ENCODE measurements at regions not wholly inside any gene's neighbourhood (a gene's known extent, or its start where the extent isn't known, plus 50 kb on each side); places are given as distances from the start of the nearest gene placed in this dataset.
A peak's percentile ranks its signal among the peaks of the same experiment; 100 is the strongest.
"Not testable (repeated sequence)": the region's sequence is repeated elsewhere in the genome, so short reads cannot be mapped to it uniquely, and the experiment has no call there.

DNA sequence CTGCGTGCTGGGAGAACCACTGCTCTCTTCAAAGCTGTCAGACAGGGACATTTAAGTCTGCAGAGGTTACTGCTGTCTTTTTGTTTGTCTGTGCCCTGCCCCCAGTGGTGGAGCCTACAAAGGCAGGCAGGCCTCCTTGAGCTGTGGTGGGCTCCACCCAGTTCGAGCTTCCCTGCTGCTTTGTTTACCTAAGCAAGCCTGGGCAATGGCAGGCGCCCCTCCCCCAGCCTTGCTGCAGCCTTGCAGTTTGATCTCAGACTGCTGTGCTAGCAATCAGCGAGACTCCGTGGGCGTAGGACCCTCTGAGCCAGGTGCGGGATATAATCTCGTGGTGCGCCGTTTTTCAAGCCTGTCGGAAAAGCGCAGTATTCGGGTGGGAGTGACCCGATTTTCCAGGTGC lies 837.0 kb downstream of the EPHA3 start:
- H3K27ac ChIP-seq; H3K27me3 ChIP-seq; DNase-seq (ENCODE audit: low spot score): not testable (repeated sequence)

DNA sequence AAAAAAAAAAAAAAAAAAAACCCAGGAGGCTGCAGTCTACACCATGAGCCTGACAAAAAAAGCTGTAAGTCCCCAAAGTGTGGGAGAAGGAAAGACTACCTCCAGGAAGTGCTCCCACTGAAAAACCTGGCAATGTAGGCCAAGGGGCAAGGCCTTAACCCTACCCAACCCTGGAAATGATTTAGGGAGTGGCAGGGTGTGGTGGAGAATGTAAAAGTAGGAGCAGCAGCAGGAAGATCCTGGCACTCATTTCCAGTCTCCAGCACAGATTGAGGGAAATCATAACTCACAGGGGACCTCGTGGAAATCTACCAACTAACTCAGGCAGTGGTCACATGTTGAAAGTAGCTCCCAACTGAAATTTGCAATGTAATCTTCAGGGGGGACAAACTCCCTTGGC lies 839.5 kb downstream of the EPHA3 start:
- Mint-ChIP-seq H3K4me1 (peaks cover 5% of the 10 kb centered on the region), H3K4me3 (no peak overlapping the region), H3K27ac (no peak overlapping the region), H3K36me3 (peaks cover 5% of the 10 kb centered on the region), H3K27me3 (ENCODE audit: insufficient read depth, low read depth) (peaks cover 7% of the 10 kb centered on the region), H3K9me3 (peaks cover 17% of the 10 kb centered on the region)
- no peaks in the 10 kb centered on the region for H3K27me3 ChIP-seq
- H3K4me2 ChIP-seq: no peak overlapping the region
- TF ChIP-seq, protein P1, sequence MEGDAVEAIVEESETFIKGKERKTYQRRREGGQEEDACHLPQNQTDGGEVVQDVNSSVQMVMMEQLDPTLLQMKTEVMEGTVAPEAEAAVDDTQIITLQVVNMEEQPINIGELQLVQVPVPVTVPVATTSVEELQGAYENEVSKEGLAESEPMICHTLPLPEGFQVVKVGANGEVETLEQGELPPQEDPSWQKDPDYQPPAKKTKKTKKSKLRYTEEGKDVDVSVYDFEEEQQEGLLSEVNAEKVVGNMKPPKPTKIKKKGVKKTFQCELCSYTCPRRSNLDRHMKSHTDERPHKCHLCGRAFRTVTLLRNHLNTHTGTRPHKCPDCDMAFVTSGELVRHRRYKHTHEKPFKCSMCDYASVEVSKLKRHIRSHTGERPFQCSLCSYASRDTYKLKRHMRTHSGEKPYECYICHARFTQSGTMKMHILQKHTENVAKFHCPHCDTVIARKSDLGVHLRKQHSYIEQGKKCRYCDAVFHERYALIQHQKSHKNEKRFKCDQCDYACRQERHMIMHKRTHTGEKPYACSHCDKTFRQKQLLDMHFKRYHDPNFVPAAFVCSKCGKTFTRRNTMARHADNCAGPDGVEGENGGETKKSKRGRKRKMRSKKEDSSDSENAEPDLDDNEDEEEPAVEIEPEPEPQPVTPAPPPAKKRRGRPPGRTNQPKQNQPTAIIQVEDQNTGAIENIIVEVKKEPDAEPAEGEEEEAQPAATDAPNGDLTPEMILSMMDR (IDR thresholded peaks at IDR 0.05): no peak
- no peak for TF ChIP-seq EZH2phosphoT487 (IDR thresholded peaks at IDR 0.05)
- TF ChIP-seq EZH2 (IDR thresholded peaks at IDR 0.05): no peak
- H3K4me3 ChIP-seq: no peak overlapping the region
- no peak overlapping the region for H3K9ac ChIP-seq
- H3K9me3 ChIP-seq (ENCODE audit: low read depth): no peaks in the 10 kb centered on the region
- H3K79me2 ChIP-seq (ENCODE audit: low read depth): no peaks in the 10 kb centered on the region
- peaks cover 4% of the 10 kb centered on the region for H3F3A ChIP-seq (ENCODE audit: low read depth)
- H3K4me1 ChIP-seq: peaks cover 3% of the 10 kb centered on the region
- H2AFZ ChIP-seq (replicated peaks): no peak overlapping the region
- DNase-seq (ENCODE audit: low spot score): no peak
- H4K20me1 ChIP-seq (ENCODE audit: low read depth): no peaks in the 10 kb centered on the region
- no peaks in the 10 kb centered on the region for H3K36me3 ChIP-seq
- H3K27ac ChIP-seq: no peak overlapping the region

More for the DNA sequence above, 837.0 kb downstream of the EPHA3 start:
- not testable (repeated sequence) for H3K4me1 ChIP-seq; H3K9me3 ChIP-seq (ENCODE audit: low read depth); H3F3A ChIP-seq (ENCODE audit: low read depth); H3K4me1 Mint-ChIP-seq; H3K36me3 Mint-ChIP-seq; H3K4me3 ChIP-seq; H3K9ac ChIP-seq; H3K4me2 ChIP-seq; H3K36me3 ChIP-seq; H4K20me1 ChIP-seq (ENCODE audit: low read depth); H3K4me3 Mint-ChIP-seq; H3K79me2 ChIP-seq (ENCODE audit: low read depth); H3K27ac Mint-ChIP-seq; H2AFZ ChIP-seq (replicated peaks); H3K27me3 Mint-ChIP-seq (ENCODE audit: insufficient read depth, low read depth)
- H3K9me3 Mint-ChIP-seq: peaks cover 21% of the 10 kb centered on the region
- TF ChIP-seq, protein P1 (IDR thresholded peaks at IDR 0.05): peak; percentile 23

DNA sequence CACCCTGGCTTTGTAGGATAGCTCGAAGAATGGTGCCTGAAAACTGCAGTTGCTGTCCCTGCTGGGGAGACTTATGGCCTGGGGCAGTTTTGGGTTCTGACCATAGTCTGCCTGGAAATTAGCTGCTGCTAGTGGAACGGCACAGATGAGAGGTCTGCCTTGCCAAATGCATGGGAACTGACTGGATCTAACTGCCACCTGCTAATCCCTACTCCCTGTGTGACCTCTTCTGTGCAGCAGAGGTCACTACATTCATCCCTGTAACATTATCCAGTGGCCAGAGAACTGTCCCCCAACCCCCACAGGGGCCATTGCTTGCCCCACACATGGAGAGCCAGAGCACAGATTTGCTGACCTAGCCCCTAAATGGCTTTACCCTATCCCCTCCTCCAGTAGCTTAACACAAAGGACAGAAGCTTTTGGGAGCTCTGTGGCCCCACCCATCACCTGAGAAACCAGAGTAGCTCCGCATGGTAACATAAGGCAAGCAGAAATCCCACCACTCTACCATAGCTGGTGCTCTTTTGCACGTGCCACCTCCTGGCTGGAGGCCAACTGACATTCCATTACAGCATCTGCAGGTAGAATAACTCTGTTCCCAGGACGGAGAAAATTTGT lies 840.0 kb downstream of the EPHA3 start:
- H3F3A ChIP-seq (ENCODE audit: low read depth): peaks cover 4% of the 10 kb centered on the region
- H4K20me1 ChIP-seq (ENCODE audit: low read depth): no peaks in the 10 kb centered on the region
- no peak overlapping the region for H2AFZ ChIP-seq (replicated peaks)
- TF ChIP-seq EZH2 (IDR thresholded peaks at IDR 0.05): no peak
- TF ChIP-seq, protein P1 (IDR thresholded peaks at IDR 0.05): no peak
- no peak for TF ChIP-seq EZH2phosphoT487 (IDR thresholded peaks at IDR 0.05)
- no peaks in the 10 kb centered on the region for H3K9me3 ChIP-seq (ENCODE audit: low read depth)
- Mint-ChIP-seq H3K27ac (no peak overlapping the region), H3K27me3 (ENCODE audit: insufficient read depth, low read depth) (peaks cover 3% of the 10 kb centered on the region), H3K4me1 (peaks cover 5% of the 10 kb centered on the region), H3K36me3 (no peaks in the 10 kb centered on the region), H3K4me3 (no peak overlapping the region), H3K9me3 (peaks cover 11% of the 10 kb centered on the region)
- H3K79me2 ChIP-seq (ENCODE audit: low read depth): no peaks in the 10 kb centered on the region
- no peaks in the 10 kb centered on the region for H3K27me3 ChIP-seq
- H3K4me3 ChIP-seq: no peak overlapping the region
- H3K27ac ChIP-seq: no peak overlapping the region
- H3K9ac ChIP-seq: no peak overlapping the region
- no peaks in the 10 kb centered on the region for H3K36me3 ChIP-seq
- H3K4me2 ChIP-seq: no peak overlapping the region
- DNase-seq (ENCODE audit: low spot score): no peak
- peaks cover 3% of the 10 kb centered on the region for H3K4me1 ChIP-seq

All from neural progenitor cell (in vitro differentiated cells).